ENCODE measurements at regions not wholly inside any gene's neighbourhood (a gene's known extent, or its start where the extent isn't known, plus 50 kb on each side); places are given as distances from the start of the nearest gene placed in this dataset.
"Not testable (repeated sequence)": the region's sequence is repeated elsewhere in the genome, so short reads cannot be mapped to it uniquely, and the experiment has no call there.

DNA sequence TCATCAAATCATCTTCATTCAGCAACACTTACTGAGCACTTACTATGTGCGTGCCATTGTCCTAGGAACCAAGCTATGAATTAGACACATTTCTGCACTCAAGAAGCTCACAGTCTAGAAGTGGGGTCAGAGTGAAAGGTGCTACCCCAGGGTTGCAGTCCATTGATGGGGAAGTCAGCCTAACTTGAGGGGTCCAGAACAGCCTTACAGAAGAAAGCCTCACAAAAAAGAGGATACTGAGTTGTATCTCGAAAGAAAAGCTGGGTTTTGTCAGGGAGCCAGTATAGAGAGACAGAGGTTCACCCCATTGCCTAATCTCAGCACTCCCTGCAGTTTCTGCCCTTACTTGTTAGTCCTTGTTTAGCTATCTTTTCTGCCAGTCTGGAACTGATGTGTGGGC, 153.1 kb upstream of the JUN start:
- DNase-seq = no peak

DNA sequence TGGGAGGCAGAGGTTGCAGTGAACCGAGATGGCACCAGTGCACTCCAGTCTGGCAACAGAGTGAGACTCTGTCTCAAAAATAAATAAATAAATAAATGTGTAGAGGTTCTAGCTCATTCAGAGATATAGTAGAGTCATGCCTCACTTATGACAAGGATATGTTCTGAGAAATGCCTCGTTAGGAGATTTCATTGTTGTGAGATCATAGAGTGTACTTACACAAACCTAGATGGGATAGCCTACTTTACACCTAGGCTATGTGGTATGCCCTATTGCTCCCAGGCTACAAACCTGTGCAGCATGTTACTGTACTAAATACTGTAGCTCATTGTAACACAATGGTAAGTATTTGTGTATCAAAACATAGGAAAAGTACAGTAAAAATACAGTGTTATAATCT, 155.3 kb upstream of the JUN start:
- no peak for DNase-seq

GRCh38 chr1:58939666-58940370, 156.0 kb upstream of the JUN start:
- DNase-seq = no peak

DNA sequence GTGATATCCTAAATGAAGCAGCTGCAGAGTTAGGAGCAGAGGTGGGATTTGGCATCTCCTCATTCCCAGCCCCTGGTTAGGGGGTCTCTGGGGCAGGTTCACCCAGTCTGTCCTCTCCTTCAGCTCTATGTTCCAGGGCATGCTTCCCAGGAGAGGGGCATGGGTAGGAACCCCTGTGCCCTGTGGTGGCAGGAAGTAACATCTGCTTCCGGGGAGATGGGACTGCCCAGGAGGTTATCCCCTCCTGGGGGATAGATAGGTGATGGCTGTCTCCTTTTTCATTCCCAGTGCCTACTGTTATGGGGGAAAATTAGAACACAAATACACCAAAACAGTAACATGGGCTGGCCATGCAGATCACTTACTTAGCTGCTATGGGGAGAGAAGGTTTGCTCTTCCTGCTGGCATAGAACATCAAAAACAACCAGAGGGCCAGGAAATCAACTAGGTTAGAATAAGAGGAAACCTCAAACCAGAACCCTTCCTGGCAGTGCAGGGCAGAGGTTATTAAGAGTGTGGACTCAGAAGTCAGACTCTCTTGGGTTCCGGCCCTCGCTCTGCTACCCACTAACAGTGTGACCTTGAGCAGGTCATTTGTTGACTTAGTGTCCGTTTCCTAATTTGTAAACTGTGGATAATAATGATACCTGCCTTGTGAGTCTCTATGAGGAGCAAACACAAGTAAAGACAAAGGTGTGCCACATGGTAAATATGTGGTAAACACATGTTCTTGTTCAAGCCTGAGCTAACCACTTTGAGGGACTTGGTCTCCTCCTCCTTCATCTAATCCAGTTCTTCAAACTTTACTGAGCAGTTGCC, 157.8 kb upstream of the JUN start:
- DNase-seq = no peak

DNA sequence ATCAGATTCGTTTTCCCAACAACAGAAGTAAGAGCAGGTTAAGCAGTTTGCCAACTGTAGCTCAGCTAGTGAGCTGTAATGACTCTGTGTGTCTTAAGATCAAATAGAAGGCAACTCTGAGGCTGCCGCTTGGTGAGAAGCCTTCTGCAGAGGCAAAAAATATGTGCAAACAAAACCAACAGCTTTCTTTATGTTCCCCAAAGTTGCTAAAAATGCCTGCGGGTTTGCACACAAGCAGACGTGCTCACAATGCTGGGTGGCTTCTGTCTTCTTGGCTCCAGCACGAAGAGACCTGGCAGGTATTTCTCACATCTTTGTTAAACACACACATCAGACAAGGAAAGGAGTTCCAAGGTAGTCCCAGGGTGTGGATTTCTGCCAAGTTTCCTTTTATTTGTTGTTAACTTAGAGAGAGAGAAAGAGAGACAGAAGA, 158.9 kb upstream of the JUN start:
- DNase-seq = no peak

- no peak for DNase-seq
Measured at GRCh38 chr1:58943776-58944175, 159.9 kb upstream of the JUN start.

DNA sequence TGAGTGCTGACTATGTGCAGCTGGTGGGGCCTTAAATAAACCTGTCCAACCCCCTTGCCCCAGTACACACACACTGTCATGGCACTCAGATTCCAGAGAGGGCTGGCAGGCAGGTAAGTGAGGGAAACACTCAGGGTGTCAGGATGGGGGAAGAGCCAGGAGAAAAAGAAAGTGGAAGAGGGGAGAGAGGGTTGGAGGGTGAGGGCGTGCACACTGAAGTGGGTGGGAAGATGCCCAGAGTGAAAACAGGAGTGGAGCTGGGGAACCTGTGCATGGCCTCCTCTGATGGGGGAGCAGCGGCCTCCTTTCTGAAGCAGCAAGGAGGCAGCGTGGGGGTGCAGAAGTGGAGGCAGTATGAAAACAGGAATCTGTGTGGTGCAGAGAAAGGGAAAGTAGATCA, 160.6 kb upstream of the JUN start:
- DNase-seq = no peak

DNA sequence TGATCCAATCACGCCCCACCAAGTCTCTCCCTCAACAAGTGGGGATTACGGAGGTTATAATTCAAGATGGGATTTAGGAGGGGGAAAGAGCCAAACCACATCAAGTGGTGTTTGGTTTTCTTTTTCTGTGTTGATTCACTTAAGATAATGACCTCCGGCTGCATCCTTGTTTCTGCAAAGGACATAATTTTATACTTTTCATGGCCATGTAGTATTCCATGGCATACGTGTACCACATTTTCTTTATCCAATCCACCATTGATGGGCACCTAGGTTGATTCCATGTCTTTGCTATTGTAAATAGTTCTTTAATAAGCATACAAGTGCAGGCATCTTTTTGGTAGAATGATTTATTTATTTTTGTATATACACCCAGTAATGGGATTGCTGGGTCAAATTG, 162.5 kb upstream of the JUN start:
- no peak for DNase-seq

GRCh38 chr1:58948671-58949070, 164.8 kb upstream of the JUN start:
- DNase-seq = no peak

DNA sequence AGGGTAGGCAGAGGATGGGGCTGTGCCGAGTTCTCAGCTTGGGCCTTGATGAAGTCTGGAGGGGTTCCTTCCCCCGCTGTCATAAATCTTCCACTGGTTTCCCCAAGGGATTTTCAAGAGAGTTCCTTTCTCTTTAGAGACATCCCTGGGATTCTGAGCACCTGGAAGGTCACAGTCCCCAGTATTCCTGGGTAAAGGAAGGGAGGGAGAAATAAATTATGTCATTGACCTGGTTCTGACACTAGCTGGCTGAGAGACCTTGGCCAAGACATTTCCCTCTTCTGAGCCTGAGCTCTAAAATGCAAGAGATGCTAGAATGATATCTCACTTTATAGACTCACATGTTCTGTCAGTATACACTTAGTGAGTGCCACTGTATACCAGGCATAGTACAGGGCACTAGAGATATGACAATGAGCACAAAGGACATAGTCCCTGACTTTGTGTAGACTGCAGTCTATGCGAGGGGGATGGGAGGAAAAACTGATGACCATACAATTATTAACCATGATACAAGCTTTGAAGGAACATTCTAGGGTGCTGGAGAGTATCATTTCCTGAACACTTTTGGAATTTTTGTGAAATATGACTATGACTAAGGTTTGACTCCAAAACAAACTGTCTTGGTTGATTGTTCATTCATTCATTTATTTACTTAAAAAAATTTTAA, 165.8 kb upstream of the JUN start:
- no peak for DNase-seq

- no peak for DNase-seq
Measured at GRCh38 chr1:58950897-58951296, 167.1 kb upstream of the JUN start.

DNA sequence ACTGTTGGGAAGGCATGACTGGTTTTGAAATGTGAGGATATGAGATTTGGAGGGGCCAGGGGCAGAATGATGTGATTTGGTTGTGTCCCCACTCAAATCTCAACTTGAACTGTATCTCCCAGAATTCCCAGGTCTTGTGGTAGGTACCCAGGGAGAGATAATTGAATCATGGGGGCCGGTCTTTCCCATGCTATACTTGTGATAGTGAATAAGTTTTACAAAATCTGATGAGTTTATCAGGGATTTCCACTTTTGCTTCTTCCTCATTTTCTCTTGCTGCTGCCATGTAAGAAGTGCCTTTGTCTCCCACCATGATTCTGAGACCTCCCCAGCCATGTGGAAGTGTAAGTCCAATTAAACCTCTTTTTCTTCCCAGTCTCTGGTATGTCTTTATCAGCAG, 170.1 kb upstream of the JUN start:
- not testable (repeated sequence) for DNase-seq

- not testable (repeated sequence) for DNase-seq
Measured at GRCh38 chr1:58963287-58963686, 179.4 kb upstream of the JUN start.

GRCh38 chr1:58964428-58964827, 180.6 kb upstream of the JUN start:
- no peak for DNase-seq

DNA sequence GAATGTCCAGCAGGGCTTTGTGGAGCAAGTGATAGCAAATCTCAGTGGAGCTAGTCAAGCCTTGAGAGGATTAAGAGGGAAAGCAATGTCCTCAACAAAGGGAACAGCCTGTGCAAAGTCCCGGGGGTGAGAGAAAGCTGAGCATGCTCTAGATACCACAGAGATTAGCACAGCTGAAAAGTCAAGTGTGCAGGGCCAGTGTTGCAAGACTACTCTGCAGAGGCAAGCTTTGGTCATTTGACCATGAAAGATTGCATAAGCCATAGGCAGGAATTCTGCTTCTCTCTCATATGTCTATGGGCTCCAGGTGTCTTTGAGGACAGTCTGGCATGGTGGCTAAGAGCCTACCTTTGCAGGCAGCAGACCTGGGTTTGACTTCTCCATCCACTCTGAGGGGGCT, 181.0 kb upstream of the JUN start:
- DNase-seq = no peak

DNA sequence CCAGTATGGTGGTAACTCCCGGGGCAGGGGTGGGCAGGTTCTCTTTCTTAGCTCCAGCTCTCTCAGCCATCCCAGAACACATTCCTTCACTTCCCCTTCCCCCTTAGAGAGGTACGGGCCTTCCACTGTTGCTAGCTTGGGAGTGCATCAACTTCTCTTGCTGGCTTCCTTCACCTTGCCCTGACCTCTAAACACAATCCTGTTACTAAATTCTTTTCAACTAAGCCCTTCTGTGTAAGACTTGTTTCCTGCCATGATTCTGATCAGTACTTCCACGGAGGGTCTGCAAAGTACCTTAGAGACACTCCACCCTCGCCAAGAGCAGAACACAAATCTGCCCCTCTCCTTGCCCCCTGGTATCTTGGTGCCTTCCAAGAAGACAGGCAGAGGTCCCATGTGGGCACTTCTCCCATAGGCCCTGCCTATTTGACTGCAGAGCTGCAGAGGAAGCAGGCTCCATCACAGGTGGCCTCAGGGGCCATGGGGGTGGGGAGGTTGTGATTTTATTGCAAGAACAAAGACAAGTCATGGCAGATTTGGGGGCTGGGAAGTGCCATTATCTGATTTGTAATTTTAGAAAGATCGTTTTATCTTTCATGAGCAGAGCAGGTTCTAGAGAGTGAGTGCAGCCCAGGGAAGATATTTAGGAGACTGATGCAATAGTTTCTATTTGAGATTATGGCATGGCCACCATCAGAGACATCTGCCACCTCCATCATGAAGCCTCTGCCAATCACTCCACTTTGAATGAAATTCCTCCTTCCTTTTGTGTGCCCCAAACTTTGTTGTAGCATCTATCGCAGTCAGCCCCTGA, 182.5 kb upstream of the JUN start:
- DNase-seq = no peak

DNA sequence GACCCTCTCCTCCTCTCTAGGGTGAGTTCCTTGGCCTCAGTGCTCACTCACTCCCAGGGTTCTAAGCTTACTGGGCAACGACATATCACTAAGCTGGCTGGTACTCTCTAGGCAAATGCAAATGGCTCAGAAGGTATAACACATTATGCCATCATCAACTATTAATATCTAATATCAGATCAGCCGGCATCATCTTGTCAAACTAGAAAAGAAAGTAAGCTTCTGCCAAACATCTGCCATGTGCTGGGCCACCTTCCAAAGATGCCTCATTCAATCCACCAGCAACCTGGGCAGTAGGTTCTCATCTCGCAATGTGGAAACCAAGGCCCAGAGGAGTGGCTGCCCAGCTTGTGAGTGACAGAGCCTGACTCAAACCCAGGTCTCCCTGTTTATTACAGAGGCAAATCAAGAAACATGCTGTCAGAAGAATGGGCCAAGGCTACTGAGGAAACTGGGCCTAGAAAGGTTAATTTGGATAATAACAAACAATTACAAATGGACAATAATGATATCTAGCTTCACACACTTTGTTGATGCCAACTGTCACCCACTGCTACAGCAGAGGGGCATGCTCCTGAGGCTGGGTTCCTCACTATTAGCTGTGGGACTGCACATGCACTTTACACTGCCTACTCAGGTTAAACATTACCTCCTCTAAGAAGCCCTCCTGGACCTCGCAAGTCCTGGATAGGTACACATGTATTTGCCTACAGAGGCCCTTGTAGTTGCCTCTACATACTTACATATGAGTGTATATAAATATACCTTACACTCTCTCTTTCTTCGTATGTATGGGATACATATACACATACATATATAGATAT, 183.3 kb upstream of the JUN start:
- no peak for DNase-seq

- peak; percentile 11 for DNase-seq
Measured at GRCh38 chr1:58968360-58968952, 184.6 kb upstream of the JUN start.

GRCh38 chr1:58969176-58969575, 185.3 kb upstream of the JUN start:
- DNase-seq = not testable (repeated sequence)

GRCh38 chr1:58971629-58972140, 187.8 kb upstream of the JUN start:
- no peak for DNase-seq

GRCh38 chr1:58975888-58976287, 192.0 kb upstream of the JUN start:
- no peak for DNase-seq

Data from activated naive CD4-positive, alpha-beta T cell treated with anti-CD3 and anti-CD28 coated beads, Interleukin-2, amount 50 U/mL, for 16 hours (primary cell).